K562 (cell line): ENCODE measurements at regions not wholly inside any gene's neighbourhood (a gene's known extent, or its start where the extent isn't known, plus 50 kb on each side); places are given as distances from the start of the nearest gene placed in this dataset.

Experiments
- ATAC-seq: fragments of 200-7000 bp; cut with Tn5 transposase; 3 replicates; pipeline ENCODE4 v1.9.1; 2020; ENCODE audit warnings: moderate library complexity
- BruUV-seq: library from RNA; stranded (reverse); fragments of 400-500 nt; replicated peaks from 2 replicates; lab custom pipeline; 2021; lab: Mats Ljungman, UMichigan
- CTCF ChIA-PET: fragments of 300-600 bp; formaldehyde crosslinking; extraction: SDS; loops from one replicate; lab custom pipeline; 2021; ENCODE audit warnings: low intra/inter-chr PET ratio; lab: Yijun Ruan, JAX
- POLR2A ChIA-PET: fragments of 300-600, 350-650 bp; sonication (Branson Sonifier 250); formaldehyde crosslinking; extraction: SDS; loops from one replicate; lab custom pipeline; 2021; ENCODE audit warnings: antibody characterized with exemption, inconsistent platforms; lab: Yijun Ruan, JAX
- DNase-seq, 4 experiments: peaks; one replicate each; pipeline versions ENCODE4 v3.0.0 to v3.0.0-alpha.2; 2011 to 2018; ENCODE audit warnings: low spot score in 3 of 4, mixed read lengths in 3 of 4; ENCODE audit errors: extremely low read depth in 1 of 4
- FAIRE-seq: peaks from 2 replicates; lab custom pipeline; 2011; peaks lifted over from hg19 to GRCh38; lab: Jason Lieb, UNC
- H2AFZ ChIP-seq: 2 replicates; pipeline ENCODE4 v1.6.0; 2011; ENCODE audit warnings: low read depth, low read length, control low read depth, inconsistent platforms
- H3K27ac ChIP-seq: fragments of 200-600 bp; 3 replicates; pipeline ENCODE4 v1.8.0; 2011; ENCODE audit warnings: low read depth, mild to moderate bottlenecking, control low read depth, inconsistent platforms, low read length, moderate library complexity, mixed read lengths; ENCODE audit errors: extremely low read depth
- H3K27me3 ChIP-seq, 2 experiments: fragments of 300-600 bp in 1 of 2; 2 replicates in 1 of 2; 3 replicates in 1 of 2; pipeline versions ENCODE4 v1.6.0 to v1.8.0; 2011; ENCODE audit warnings: inconsistent platforms in 2 of 2, low read length in 2 of 2, mild to moderate bottlenecking in 1 of 2, mixed read lengths in 1 of 2, moderate library complexity in 1 of 2; ENCODE audit not compliant: control insufficient read depth in 2 of 2, insufficient read depth in 2 of 2
- H3K36me3 ChIP-seq: fragments of 300-600 bp; 3 replicates; pipeline ENCODE4 v1.8.0; 2011; ENCODE audit warnings: mild to moderate bottlenecking, low read length, inconsistent platforms; ENCODE audit not compliant: control insufficient read depth, insufficient read depth
- H3K4me1 ChIP-seq, 2 experiments: fragments of 200-600 bp in 1 of 2; replicated peaks in 1 of 2; 2 replicates in 1 of 2; 3 replicates in 1 of 2; pipeline versions ENCODE4 v1.5.1 to v1.8.0; 2011; ENCODE audit warnings: inconsistent platforms in 2 of 2, low read length in 2 of 2, mild to moderate bottlenecking in 1 of 2, mixed read lengths in 1 of 2, moderate library complexity in 1 of 2; ENCODE audit not compliant: control insufficient read depth in 2 of 2, insufficient read depth in 2 of 2
- H3K4me2 ChIP-seq: 2 replicates; pipeline ENCODE4 v1.6.1; 2011; ENCODE audit warnings: low read length, control low read depth, inconsistent platforms, mixed read lengths; ENCODE audit not compliant: insufficient read depth
- H3K4me3 ChIP-seq: fragments of 200-600 bp; sonication (generic), shearing (Covaris generic); 2 replicates; pipeline ENCODE4 v1.5.1; 2016; ENCODE audit warnings: control low read depth, inconsistent platforms
- H3K79me2 ChIP-seq: fragments of 200-600 bp; 3 replicates; pipeline ENCODE4 v1.8.0; 2011; ENCODE audit warnings: low read length, inconsistent platforms; ENCODE audit not compliant: control insufficient read depth, insufficient read depth
- H3K9ac ChIP-seq, 2 experiments: 2 replicates each; pipeline versions ENCODE4 v1.6.0 to v1.6.1; 2011; ENCODE audit warnings: low read depth in 2 of 2, low read length in 2 of 2, control low read depth in 1 of 2, inconsistent platforms in 1 of 2, mild to moderate bottlenecking in 1 of 2, mixed read lengths in 1 of 2; ENCODE audit not compliant: insufficient read depth in 1 of 2
- H3K9me1 ChIP-seq: one replicate; pipeline ENCODE4 v1.6.0; 2011; ENCODE audit warnings: inconsistent platforms, mild to moderate bottlenecking, low read length, moderate library complexity; ENCODE audit not compliant: control insufficient read depth, insufficient read depth
- H3K9me3 ChIP-seq: replicated peaks from 2 replicates; pipeline ENCODE4 v1.5.1; 2011; ENCODE audit warnings: low read depth, low read length, inconsistent platforms; ENCODE audit not compliant: control insufficient read depth, insufficient read depth
- H4K20me1 ChIP-seq: replicated peaks from 2 replicates; pipeline ENCODE4 v1.6.1; 2011; ENCODE audit warnings: low read length, inconsistent platforms, mixed read lengths; ENCODE audit not compliant: control insufficient read depth, insufficient read depth
- HDGF ChIP-seq: fragments of 450-650 bp; IDR thresholded peaks from 2 replicates; pipeline ENCODE4 v1.6.1; 2016
- KDM2B ChIP-seq: fragments of 250-450 bp; sonication (Bioruptor Pico); IDR thresholded peaks from 2 replicates; pipeline ENCODE4 v1.8.0; 2021; ENCODE audit warnings: mild to moderate bottlenecking, moderate library complexity
- L3MBTL2 ChIP-seq: fragments of 450-650 bp; IDR thresholded peaks from 2 replicates; pipeline ENCODE4 v1.6.1; 2016; ENCODE audit warnings: mild to moderate bottlenecking, moderate library complexity
- MCM3 ChIP-seq: fragments of 450-650 bp; IDR thresholded peaks from 2 replicates; pipeline ENCODE4 v1.6.1; 2016
- NFE2 ChIP-seq: IDR thresholded peaks from 2 replicates; pipeline ENCODE4 v1.6.1; 2014; ENCODE audit warnings: antibody characterized with exemption, low read depth
- TBL1XR1 ChIP-seq, 2 experiments: IDR thresholded peaks; 2 replicates each; pipeline ENCODE4 v1.6.1; 2012; ENCODE audit warnings: improper control_type of control experiment in 2 of 2, low read length in 2 of 2, mild to moderate bottlenecking in 1 of 2
- ZNF699 ChIP-seq: fragments of 250-450 bp; sonication (Bioruptor Pico); IDR thresholded peaks from 2 replicates; pipeline ENCODE4 v1.8.0; 2021; ENCODE audit warnings: mild to moderate bottlenecking, moderate library complexity; ENCODE audit not compliant: insufficient replicate concordance
- WGBS: fragments of 100-300 bp; shearing (Covaris generic); methylation state at CpG from one replicate; pipeline ENCODE4 v1.1.6; 2016; ENCODE audit warnings: low coverage, mixed read lengths; ENCODE audit not compliant: insufficient coverage; ENCODE audit errors: missing lambda C conversion rate; 5-methylcytosine and 5-hydroxymethylcytosine counted together
- in situ Hi-C: fragments of 300-500 bp; cut with MboI; formaldehyde crosslinking; loops from 4 replicates; pipeline ENCODE4 v1.15.0; 2018; ENCODE audit warnings: inconsistent platforms, mixed read lengths
- intact Hi-C: fragments of 100-400 bp; cut with micrococcal nuclease; formaldehyde crosslinking; loops from 2 replicates; pipeline ENCODE4 v1.14.2; 2022
- TF ChIP-seq, protein P1 (sequence below), 2 experiments: fragments of 450-650 bp; formaldehyde crosslinking in 1 of 2; IDR thresholded peaks; 2 replicates each; pipeline versions ENCODE4 v1.4.0 to v1.6.1; 2014 to 2020; ENCODE audit warnings: mild to moderate bottlenecking in 2 of 2, borderline replicate concordance in 1 of 2, low read depth in 1 of 2

DNA sequence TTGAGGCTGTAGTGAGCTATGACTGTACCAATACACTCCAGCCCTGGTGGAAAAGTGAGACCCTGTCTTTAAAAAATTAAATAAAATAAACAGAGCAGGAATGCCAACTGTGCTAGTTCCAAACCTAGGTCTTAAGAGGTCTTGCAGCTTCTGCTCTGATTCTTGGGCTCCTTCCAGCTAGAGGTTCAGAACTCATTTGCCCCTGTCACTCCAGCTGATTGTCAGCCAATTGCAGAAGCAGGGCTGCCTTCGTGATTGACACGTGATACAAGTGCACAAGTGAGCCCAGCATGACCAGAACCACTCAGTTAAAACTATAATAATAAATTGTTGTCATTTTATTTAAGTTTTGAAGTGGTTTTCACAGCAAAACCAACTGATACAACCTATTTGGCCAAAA lies 298.4 kb downstream of the USP25 start:
- TF ChIP-seq TBL1XR1 (IDR thresholded peaks at IDR 0.05; ENCODE audit: low read length in 2 of 2) = no peak
- no peak for TF ChIP-seq KDM2B (CRISPR knock-in tag)
- no peak for TF ChIP-seq ZNF699 (CRISPR knock-in tag)
- no peak for TF ChIP-seq MCM3
- TF ChIP-seq HDGF = no peak
- TF ChIP-seq, protein P1, sequence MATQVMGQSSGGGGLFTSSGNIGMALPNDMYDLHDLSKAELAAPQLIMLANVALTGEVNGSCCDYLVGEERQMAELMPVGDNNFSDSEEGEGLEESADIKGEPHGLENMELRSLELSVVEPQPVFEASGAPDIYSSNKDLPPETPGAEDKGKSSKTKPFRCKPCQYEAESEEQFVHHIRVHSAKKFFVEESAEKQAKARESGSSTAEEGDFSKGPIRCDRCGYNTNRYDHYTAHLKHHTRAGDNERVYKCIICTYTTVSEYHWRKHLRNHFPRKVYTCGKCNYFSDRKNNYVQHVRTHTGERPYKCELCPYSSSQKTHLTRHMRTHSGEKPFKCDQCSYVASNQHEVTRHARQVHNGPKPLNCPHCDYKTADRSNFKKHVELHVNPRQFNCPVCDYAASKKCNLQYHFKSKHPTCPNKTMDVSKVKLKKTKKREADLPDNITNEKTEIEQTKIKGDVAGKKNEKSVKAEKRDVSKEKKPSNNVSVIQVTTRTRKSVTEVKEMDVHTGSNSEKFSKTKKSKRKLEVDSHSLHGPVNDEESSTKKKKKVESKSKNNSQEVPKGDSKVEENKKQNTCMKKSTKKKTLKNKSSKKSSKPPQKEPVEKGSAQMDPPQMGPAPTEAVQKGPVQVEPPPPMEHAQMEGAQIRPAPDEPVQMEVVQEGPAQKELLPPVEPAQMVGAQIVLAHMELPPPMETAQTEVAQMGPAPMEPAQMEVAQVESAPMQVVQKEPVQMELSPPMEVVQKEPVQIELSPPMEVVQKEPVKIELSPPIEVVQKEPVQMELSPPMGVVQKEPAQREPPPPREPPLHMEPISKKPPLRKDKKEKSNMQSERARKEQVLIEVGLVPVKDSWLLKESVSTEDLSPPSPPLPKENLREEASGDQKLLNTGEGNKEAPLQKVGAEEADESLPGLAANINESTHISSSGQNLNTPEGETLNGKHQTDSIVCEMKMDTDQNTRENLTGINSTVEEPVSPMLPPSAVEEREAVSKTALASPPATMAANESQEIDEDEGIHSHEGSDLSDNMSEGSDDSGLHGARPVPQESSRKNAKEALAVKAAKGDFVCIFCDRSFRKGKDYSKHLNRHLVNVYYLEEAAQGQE (IDR thresholded peaks at IDR 0.05; ENCODE audit: borderline replicate concordance) = no peak
- TF ChIP-seq, protein P1 (CRISPR knock-in tag; IDR thresholded peaks at IDR 0.05; ENCODE audit: low read depth) = no peak
- no peak for TF ChIP-seq L3MBTL2
- TF ChIP-seq NFE2 = no peak
- ATAC-seq (no peak), DNase-seq (no peak), FAIRE-seq (no peak)
- Histone ChIP-seq H3K9me1 (no peaks in the 10 kb centered on the region), H3K27ac (no peak overlapping the region), H3K4me3 (no peak overlapping the region), H3K27me3 (no peaks in the 10 kb centered on the region), H3K36me3 (no peaks in the 10 kb centered on the region), H3K4me2 (no peak overlapping the region), H3K79me2 (no peaks in the 10 kb centered on the region), H3K4me1 (no peaks in the 10 kb centered on the region), H2AFZ (no peak overlapping the region), H3K9me3 (no peaks in the 10 kb centered on the region), H3K9ac (no peak overlapping the region), H4K20me1 (no peaks in the 10 kb centered on the region)
- WGBS = 3% methylated on average over 2 of the region's 2 CpGs
- no TSS peak for BruUV-seq
- CTCF ChIA-PET = no interaction called here
- intact Hi-C loops (no loop called here), in situ Hi-C loops (no loop called here)
- POLR2A ChIA-PET = no interaction called here
